ENCODE measurements at regions not wholly inside any gene's neighbourhood (a gene's known extent, or its start where the extent isn't known, plus 50 kb on each side); places are given as distances from the start of the nearest gene placed in this dataset.

DNA sequence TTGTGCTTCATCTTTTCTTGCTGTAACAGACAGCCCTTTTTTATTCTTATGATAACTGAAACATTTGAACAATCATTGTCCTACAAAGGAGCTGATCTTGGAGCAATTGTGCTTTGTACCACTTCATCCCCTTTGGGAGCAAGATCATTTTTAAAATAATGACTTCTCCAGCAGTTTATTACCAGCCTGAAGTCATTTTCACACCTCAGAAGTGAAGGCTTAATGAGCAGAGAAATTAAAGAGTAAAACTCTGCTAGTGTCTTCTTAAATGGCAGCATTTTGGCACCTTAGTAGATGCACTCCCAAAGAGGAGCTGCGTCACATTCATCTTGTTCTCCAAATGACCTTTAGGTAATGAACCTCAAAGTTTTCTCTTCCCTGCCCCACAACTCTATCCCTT lies 439.6 kb upstream of the CAMK1G start:
- Histone ChIP-seq H3K27ac (ENCODE audit: low read length) (no peak overlapping the region), H3K4me2 (ENCODE audit: insufficient read depth, low read length) (no peak overlapping the region), H4K20me1 (ENCODE audit: insufficient read depth, low read length) (no peaks in the 10 kb centered on the region), H3K36me3 (ENCODE audit: insufficient read depth, low read length) (no peaks in the 10 kb centered on the region), H2AFZ (ENCODE audit: low read depth, low read length) (no peak overlapping the region), H3K27me3 (ENCODE audit: insufficient read depth, low read length, poor library complexity) (no peaks in the 10 kb centered on the region), H3K4me1 (ENCODE audit: insufficient read depth, low read length) (no peaks in the 10 kb centered on the region), H3K79me2 (ENCODE audit: insufficient read depth, low read length) (no peaks in the 10 kb centered on the region), H3K4me3 (ENCODE audit: low read depth in 1 of 2, low read length in 2 of 2) (no peak overlapping the region), H3K9ac (ENCODE audit: low read depth, low read length) (no peak overlapping the region), H3K9me3 (ENCODE audit: insufficient read depth, low read length, severe bottlenecking) (no peaks in the 10 kb centered on the region)
- no peak for ATAC-seq (ENCODE audit: insufficient read depth, low read depth)
- TF ChIP-seq EZH2 (IDR thresholded peaks at IDR 0.05; ENCODE audit: borderline replicate concordance, low read depth, low read length, severe bottlenecking) = no peak
- TF ChIP-seq, protein P1, sequence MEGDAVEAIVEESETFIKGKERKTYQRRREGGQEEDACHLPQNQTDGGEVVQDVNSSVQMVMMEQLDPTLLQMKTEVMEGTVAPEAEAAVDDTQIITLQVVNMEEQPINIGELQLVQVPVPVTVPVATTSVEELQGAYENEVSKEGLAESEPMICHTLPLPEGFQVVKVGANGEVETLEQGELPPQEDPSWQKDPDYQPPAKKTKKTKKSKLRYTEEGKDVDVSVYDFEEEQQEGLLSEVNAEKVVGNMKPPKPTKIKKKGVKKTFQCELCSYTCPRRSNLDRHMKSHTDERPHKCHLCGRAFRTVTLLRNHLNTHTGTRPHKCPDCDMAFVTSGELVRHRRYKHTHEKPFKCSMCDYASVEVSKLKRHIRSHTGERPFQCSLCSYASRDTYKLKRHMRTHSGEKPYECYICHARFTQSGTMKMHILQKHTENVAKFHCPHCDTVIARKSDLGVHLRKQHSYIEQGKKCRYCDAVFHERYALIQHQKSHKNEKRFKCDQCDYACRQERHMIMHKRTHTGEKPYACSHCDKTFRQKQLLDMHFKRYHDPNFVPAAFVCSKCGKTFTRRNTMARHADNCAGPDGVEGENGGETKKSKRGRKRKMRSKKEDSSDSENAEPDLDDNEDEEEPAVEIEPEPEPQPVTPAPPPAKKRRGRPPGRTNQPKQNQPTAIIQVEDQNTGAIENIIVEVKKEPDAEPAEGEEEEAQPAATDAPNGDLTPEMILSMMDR (IDR thresholded peaks at IDR 0.05; ENCODE audit: borderline replicate concordance, extremely low read depth, low read length, poor library complexity, severe bottlenecking) = no peak
- no peak for DNase-seq

DNA sequence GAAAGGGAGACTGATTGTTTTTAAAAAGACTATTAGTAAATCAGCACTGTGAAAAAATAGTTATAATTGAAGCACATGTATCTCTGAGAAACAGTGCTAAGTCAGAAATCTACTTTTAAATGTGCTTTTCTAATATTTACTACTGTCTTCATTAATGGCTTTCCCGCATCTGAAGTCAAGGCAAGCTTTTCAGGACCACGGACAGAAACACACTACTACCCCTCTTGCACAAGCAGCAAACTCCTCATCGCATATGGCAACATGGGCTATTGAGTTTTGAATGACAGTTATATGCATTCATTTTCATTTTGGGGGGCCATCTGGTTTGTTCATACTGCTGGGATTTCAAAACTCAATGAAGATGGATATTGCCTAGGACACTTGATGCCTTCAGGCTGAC lies 433.4 kb upstream of the CAMK1G start:
- ATAC-seq (ENCODE audit: insufficient read depth, low read depth) (peak; percentile 62; the same call in 2 of the 3 replicates), DNase-seq (peak; percentile 63)
- no peak overlapping the region for H3K9ac ChIP-seq (ENCODE audit: low read depth, low read length)
- H3K4me3 ChIP-seq (ENCODE audit: low read depth in 1 of 2, low read length in 2 of 2) = no peak overlapping the region
- H3K27ac ChIP-seq (ENCODE audit: low read length) = no peak overlapping the region
- no peaks in the 10 kb centered on the region for H4K20me1 ChIP-seq (ENCODE audit: insufficient read depth, low read length)
- H3K79me2 ChIP-seq (ENCODE audit: insufficient read depth, low read length) = no peaks in the 10 kb centered on the region
- no peaks in the 10 kb centered on the region for H3K36me3 ChIP-seq (ENCODE audit: insufficient read depth, low read length)
- no peak overlapping the region for H3K4me2 ChIP-seq (ENCODE audit: insufficient read depth, low read length)
- no peak for TF ChIP-seq EZH2 (IDR thresholded peaks at IDR 0.05; ENCODE audit: borderline replicate concordance, low read depth, low read length, severe bottlenecking)
- TF ChIP-seq, protein P1 (IDR thresholded peaks at IDR 0.05; ENCODE audit: borderline replicate concordance, extremely low read depth, low read length, poor library complexity, severe bottlenecking) = no peak
- no peaks in the 10 kb centered on the region for H3K9me3 ChIP-seq (ENCODE audit: insufficient read depth, low read length, severe bottlenecking)
- H3K4me1 ChIP-seq (ENCODE audit: insufficient read depth, low read length) = no peaks in the 10 kb centered on the region
- no peak overlapping the region for H2AFZ ChIP-seq (ENCODE audit: low read depth, low read length)
- H3K27me3 ChIP-seq (ENCODE audit: insufficient read depth, low read length, poor library complexity) = no peaks in the 10 kb centered on the region

DNA sequence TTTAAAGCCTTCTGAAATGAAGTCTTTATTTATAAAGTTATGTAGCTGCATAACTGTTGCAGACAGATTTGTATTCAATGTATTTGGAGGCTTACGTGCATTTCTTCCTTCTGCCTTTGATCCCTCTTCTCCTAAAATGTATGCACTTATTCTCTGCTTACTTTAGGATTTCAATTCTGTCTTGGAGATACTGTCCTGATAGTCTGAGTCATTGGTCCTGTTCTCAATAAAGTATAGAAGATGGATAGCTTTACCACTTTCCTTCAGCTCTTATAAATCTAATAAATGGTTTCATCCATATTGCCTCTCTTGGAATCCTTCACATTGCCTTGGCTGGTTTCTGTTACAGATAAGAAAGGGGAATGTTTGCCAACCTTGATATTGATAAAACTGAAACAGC lies 430.1 kb upstream of the CAMK1G start:
- H3K4me3 ChIP-seq (ENCODE audit: low read depth in 1 of 2, low read length in 2 of 2) = no peak overlapping the region
- H3K4me2 ChIP-seq (ENCODE audit: insufficient read depth, low read length) = no peak overlapping the region
- H3K27me3 ChIP-seq (ENCODE audit: insufficient read depth, low read length, poor library complexity) = no peaks in the 10 kb centered on the region
- no peaks in the 10 kb centered on the region for H3K36me3 ChIP-seq (ENCODE audit: insufficient read depth, low read length)
- no peak overlapping the region for H3K27ac ChIP-seq (ENCODE audit: low read length)
- no peaks in the 10 kb centered on the region for H3K4me1 ChIP-seq (ENCODE audit: insufficient read depth, low read length)
- H2AFZ ChIP-seq (ENCODE audit: low read depth, low read length) = no peak overlapping the region
- no peak overlapping the region for H3K9ac ChIP-seq (ENCODE audit: low read depth, low read length)
- DNase-seq (no peak), ATAC-seq (ENCODE audit: insufficient read depth, low read depth) (no peak)
- no peak for TF ChIP-seq EZH2 (IDR thresholded peaks at IDR 0.05; ENCODE audit: borderline replicate concordance, low read depth, low read length, severe bottlenecking)
- no peaks in the 10 kb centered on the region for H3K9me3 ChIP-seq (ENCODE audit: insufficient read depth, low read length, severe bottlenecking)
- H4K20me1 ChIP-seq (ENCODE audit: insufficient read depth, low read length) = no peaks in the 10 kb centered on the region
- H3K79me2 ChIP-seq (ENCODE audit: insufficient read depth, low read length) = no peaks in the 10 kb centered on the region

DNA sequence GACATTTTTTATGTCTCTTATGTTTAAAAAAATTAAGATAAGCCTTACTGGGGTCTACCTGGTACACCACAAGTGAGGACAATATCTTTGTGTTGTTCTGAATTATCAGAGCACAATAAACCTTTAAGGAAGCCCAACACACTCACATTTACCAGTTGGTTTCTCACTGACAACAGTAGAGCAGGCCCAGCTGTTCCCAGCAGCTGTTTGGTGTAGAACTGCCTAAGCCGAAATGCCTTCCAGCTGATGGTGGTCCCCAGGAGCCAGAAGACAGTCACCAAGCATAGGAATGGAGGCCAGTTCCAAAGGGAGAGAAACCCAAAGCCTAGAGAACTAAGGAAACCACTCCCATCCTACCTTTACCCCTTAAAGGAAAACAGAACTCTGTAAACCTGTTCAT lies 428.6 kb upstream of the CAMK1G start:
- Histone ChIP-seq H3K9me3 (ENCODE audit: insufficient read depth, low read length, severe bottlenecking) (no peaks in the 10 kb centered on the region), H3K27ac (ENCODE audit: low read length) (no peak overlapping the region), H3K36me3 (ENCODE audit: insufficient read depth, low read length) (no peaks in the 10 kb centered on the region), H3K27me3 (ENCODE audit: insufficient read depth, low read length, poor library complexity) (no peaks in the 10 kb centered on the region), H3K4me1 (ENCODE audit: insufficient read depth, low read length) (no peaks in the 10 kb centered on the region), H4K20me1 (ENCODE audit: insufficient read depth, low read length) (no peaks in the 10 kb centered on the region), H3K9ac (ENCODE audit: low read depth, low read length) (no peak overlapping the region), H3K4me3 (ENCODE audit: low read depth in 1 of 2, low read length in 2 of 2) (no peak overlapping the region), H2AFZ (ENCODE audit: low read depth, low read length) (no peak overlapping the region), H3K79me2 (ENCODE audit: insufficient read depth, low read length) (no peaks in the 10 kb centered on the region), H3K4me2 (ENCODE audit: insufficient read depth, low read length) (no peak overlapping the region)
- TF ChIP-seq, protein P1 (IDR thresholded peaks at IDR 0.05; ENCODE audit: borderline replicate concordance, extremely low read depth, low read length, poor library complexity, severe bottlenecking) = no peak
- no peak for TF ChIP-seq EZH2 (IDR thresholded peaks at IDR 0.05; ENCODE audit: borderline replicate concordance, low read depth, low read length, severe bottlenecking)
- ATAC-seq (ENCODE audit: insufficient read depth, low read depth) (no peak), DNase-seq (no peak)

All from DND-41 (cell line).